Endodermal cell (in vitro differentiated cells): ENCODE measurements at regions not wholly inside any gene's neighbourhood (a gene's known extent, or its start where the extent isn't known, plus 50 kb on each side); places are given as distances from the start of the nearest gene placed in this dataset.
"Not testable (repeated sequence)": the region's sequence is repeated elsewhere in the genome, so short reads cannot be mapped to it uniquely, and the experiment has no call there.

Experiments
- DNase-seq: peaks from one replicate; pipeline ENCODE4 v3.0.0-alpha.2; 2017
- H3K27ac ChIP-seq: 2 replicates; pipeline ENCODE4 v1.5.1; 2013; ENCODE audit warnings: mild to moderate bottlenecking, low read depth, low read length, moderate library complexity
- H3K27me3 ChIP-seq: 2 replicates; pipeline ENCODE4 v1.6.1; 2013; ENCODE audit warnings: mild to moderate bottlenecking, low read length, moderate library complexity; ENCODE audit not compliant: insufficient read depth, control insufficient read depth, poor library complexity, severe bottlenecking
- H3K36me3 ChIP-seq: 2 replicates; pipeline ENCODE4 v1.7.0; 2013; ENCODE audit warnings: mild to moderate bottlenecking, low read length, moderate library complexity; ENCODE audit not compliant: control insufficient read depth, insufficient read depth
- H3K4me1 ChIP-seq: one replicate; pipeline ENCODE4 v1.7.0; 2013; ENCODE audit warnings: low read length; ENCODE audit not compliant: control insufficient read depth, insufficient read depth
- H3K4me3 ChIP-seq: 2 replicates; pipeline ENCODE4 v1.5.1; 2013; ENCODE audit warnings: mild to moderate bottlenecking, low read length, moderate library complexity
- H3K9ac ChIP-seq: 2 replicates; pipeline ENCODE4 v1.6.1; 2013; ENCODE audit warnings: mild to moderate bottlenecking, low read length, moderate library complexity; ENCODE audit not compliant: poor library complexity, severe bottlenecking; ENCODE audit errors: extremely low read depth
- H3K9me3 ChIP-seq: 2 replicates; pipeline ENCODE4 v1.6.1; 2013; ENCODE audit warnings: mild to moderate bottlenecking, low read length, moderate library complexity; ENCODE audit not compliant: control insufficient read depth
- H3K27ac Mint-ChIP-seq: 2 replicates; pipeline ENCODE4 v1.8.0; 2020; ENCODE audit warnings: mixed read lengths
- H3K27me3 Mint-ChIP-seq: 2 replicates; pipeline ENCODE4 v1.8.0; 2021; ENCODE audit warnings: mild to moderate bottlenecking, mixed read lengths; ENCODE audit not compliant: insufficient read depth
- H3K36me3 Mint-ChIP-seq: 2 replicates; pipeline ENCODE4 v1.8.0; 2020; ENCODE audit warnings: low read depth, mixed read lengths
- H3K4me1 Mint-ChIP-seq: 2 replicates; pipeline ENCODE4 v1.8.0; 2020; ENCODE audit warnings: mixed read lengths
- H3K4me3 Mint-ChIP-seq: 2 replicates; pipeline ENCODE4 v1.8.0; 2020; ENCODE audit warnings: mild to moderate bottlenecking, moderate library complexity, mixed read lengths
- H3K9me3 Mint-ChIP-seq: 2 replicates; pipeline ENCODE4 v1.8.0; 2020; ENCODE audit warnings: mild to moderate bottlenecking, mixed read lengths
- WGBS, 2 experiments: methylation state at CpG; one replicate each; pipeline versions ENCODE4 v1.1.5 to v1.1.7; 2013; ENCODE audit warnings: missing lambda C conversion rate in 2 of 2, mixed read lengths in 1 of 2; ENCODE audit not compliant: insufficient coverage in 1 of 2, insufficient read length in 1 of 2; 5-methylcytosine and 5-hydroxymethylcytosine counted together
- TF ChIP-seq, protein P1 (sequence below): fragments of 200-600 bp; sonication (generic); conservative IDR thresholded peaks from 2 replicates; pipeline ENCODE4 v1.5.0; 2021; ENCODE audit warnings: antibody characterized with exemption, mild to moderate bottlenecking

DNA sequence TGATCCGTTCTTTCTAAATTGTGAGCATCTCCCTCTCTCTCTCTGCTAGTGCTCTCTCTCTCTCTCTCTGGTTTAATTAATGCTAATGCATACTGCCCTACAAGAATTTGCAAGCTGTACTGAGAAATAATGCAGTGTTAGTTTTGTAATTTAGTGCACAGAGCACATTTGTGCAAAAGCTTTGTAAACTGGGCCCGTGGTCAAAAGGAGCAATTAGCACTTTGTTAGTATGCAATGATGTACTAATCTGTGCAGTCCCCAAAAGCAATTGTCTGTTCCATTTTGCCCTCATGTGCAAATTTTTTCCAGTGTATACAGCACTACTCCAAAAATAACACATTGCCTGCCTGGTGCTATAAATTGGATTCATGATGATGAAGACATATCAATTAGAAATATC lies 184.6 kb upstream of the CMC1 start:
- H3K4me3 Mint-ChIP-seq, result no peak overlapping the region
- peaks cover 5% of the 10 kb centered on the region for H3K36me3 Mint-ChIP-seq
- TF ChIP-seq, protein P1, sequence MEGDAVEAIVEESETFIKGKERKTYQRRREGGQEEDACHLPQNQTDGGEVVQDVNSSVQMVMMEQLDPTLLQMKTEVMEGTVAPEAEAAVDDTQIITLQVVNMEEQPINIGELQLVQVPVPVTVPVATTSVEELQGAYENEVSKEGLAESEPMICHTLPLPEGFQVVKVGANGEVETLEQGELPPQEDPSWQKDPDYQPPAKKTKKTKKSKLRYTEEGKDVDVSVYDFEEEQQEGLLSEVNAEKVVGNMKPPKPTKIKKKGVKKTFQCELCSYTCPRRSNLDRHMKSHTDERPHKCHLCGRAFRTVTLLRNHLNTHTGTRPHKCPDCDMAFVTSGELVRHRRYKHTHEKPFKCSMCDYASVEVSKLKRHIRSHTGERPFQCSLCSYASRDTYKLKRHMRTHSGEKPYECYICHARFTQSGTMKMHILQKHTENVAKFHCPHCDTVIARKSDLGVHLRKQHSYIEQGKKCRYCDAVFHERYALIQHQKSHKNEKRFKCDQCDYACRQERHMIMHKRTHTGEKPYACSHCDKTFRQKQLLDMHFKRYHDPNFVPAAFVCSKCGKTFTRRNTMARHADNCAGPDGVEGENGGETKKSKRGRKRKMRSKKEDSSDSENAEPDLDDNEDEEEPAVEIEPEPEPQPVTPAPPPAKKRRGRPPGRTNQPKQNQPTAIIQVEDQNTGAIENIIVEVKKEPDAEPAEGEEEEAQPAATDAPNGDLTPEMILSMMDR, result no peak
- Histone ChIP-seq H3K27ac (no peak overlapping the region), H3K36me3 (no peaks in the 10 kb centered on the region), H3K4me1 (no peaks in the 10 kb centered on the region), H3K9ac (no peak overlapping the region), H3K27me3 (no peaks in the 10 kb centered on the region), H3K4me3 (no peak overlapping the region), H3K9me3 (no peaks in the 10 kb centered on the region)
- no peak for DNase-seq
- H3K9me3 Mint-ChIP-seq, result peaks cover 17% of the 10 kb centered on the region
- H3K27me3 Mint-ChIP-seq, result no peaks in the 10 kb centered on the region
- no peak overlapping the region for H3K27ac Mint-ChIP-seq
- WGBS, 2 experiments, result 86 to 91% methylated on average over 2 of the region's 2 CpGs
- peaks cover 13% of the 10 kb centered on the region for H3K4me1 Mint-ChIP-seq

DNA sequence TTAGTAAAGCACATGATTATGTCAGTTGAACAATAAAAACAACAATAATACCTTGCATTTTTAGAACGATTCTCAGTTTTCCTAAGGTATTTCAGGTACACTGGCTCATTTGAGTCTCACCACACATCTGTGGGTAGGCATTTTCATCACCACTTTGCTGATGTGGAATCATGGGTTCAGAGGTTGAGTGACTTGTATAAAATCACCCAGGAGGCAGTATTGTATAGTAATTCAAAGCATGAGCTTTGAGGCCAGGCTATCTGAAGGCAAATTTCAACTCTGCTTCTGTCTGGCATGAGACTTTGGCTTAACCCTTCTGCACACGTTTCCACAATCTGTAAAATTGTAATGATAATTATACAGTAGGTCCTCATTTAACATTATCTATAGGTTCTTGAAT lies 183.9 kb upstream of the CMC1 start:
- no peak overlapping the region for H3K4me3 ChIP-seq
- Mint-ChIP-seq H3K4me1 (peaks cover 13% of the 10 kb centered on the region), H3K4me3 (peak overlapping the region; percentile 80), H3K9me3 (peaks cover 20% of the 10 kb centered on the region), H3K36me3 (peaks cover 5% of the 10 kb centered on the region), H3K27me3 (no peaks in the 10 kb centered on the region), H3K27ac (no peak overlapping the region)
- no peaks in the 10 kb centered on the region for H3K27me3 ChIP-seq
- H3K4me1 ChIP-seq, result no peaks in the 10 kb centered on the region
- 80 to 100% methylated on average over 1 to 2 of the region's 2 CpGs for WGBS, 2 experiments
- H3K36me3 ChIP-seq, result no peaks in the 10 kb centered on the region
- no peak overlapping the region for H3K27ac ChIP-seq
- H3K9ac ChIP-seq, result no peak overlapping the region
- TF ChIP-seq, protein P1, result no peak
- H3K9me3 ChIP-seq, result no peaks in the 10 kb centered on the region
- no peak for DNase-seq

DNA sequence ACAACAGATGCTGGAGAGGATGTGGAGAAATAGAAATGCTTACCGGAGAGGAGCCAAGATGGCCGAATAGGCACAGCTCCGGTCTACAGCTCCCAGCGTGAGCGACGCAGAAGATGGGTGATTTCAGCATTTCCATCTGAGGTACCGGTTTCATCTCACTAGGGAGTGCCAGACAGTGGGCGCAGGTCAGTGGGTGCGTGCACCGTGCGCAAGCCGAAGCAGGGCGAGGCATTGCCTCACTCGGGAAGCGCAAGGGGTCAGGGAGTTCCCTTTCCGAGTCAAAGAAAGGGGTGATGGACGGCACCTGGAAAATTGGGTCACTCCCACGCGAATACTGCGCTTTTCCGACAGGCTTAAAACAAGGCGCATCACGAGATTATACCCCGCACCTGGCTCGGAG lies 182.2 kb upstream of the CMC1 start:
- not testable (repeated sequence) for H3K27me3 ChIP-seq, H3K36me3 Mint-ChIP-seq, H3K4me3 ChIP-seq, H3K27ac ChIP-seq, H3K36me3 ChIP-seq, H3K9ac ChIP-seq, H3K9me3 ChIP-seq, H3K27me3 Mint-ChIP-seq, H3K4me1 ChIP-seq, DNase-seq
- WGBS, 2 experiments, result 83 to 84% methylated on average over 1 to 25 of the region's 25 CpGs
- Mint-ChIP-seq H3K27ac (peak overlapping the region; percentile 98), H3K4me3 (peak overlapping the region; percentile 80), H3K4me1 (peaks cover 13% of the 10 kb centered on the region), H3K9me3 (peaks cover 20% of the 10 kb centered on the region)

DNA sequence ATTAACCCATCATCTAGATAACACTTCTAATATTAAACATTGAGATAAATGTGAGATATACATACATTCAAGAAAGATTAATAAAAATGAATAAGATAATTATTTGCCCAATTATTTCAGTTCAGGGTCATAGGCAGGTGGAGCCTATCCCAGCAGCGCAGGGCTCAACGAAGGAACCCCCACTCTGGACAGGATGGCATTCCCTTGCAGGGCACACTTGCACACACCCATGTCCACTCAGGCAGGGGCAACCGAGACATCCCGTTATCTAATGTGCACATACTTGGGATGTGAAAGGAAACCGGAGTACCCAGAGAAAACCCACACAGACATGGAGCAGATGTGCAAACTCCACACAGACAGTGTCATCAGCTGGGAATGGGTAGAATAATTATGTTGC lies 175.4 kb upstream of the CMC1 start:
- Mint-ChIP-seq H3K36me3 (no peaks in the 10 kb centered on the region), H3K27ac (no peak overlapping the region), H3K9me3 (peaks cover 21% of the 10 kb centered on the region), H3K4me3 (no peak overlapping the region), H3K27me3 (no peaks in the 10 kb centered on the region), H3K4me1 (no peaks in the 10 kb centered on the region)
- 98 to 100% methylated on average over 4 to 5 of the region's 5 CpGs for WGBS, 2 experiments
- H3K36me3 ChIP-seq, result no peaks in the 10 kb centered on the region
- no peak overlapping the region for H3K4me3 ChIP-seq
- H3K27ac ChIP-seq, result no peak overlapping the region
- H3K9me3 ChIP-seq, result no peaks in the 10 kb centered on the region
- H3K4me1 ChIP-seq, result no peaks in the 10 kb centered on the region
- TF ChIP-seq, protein P1, result no peak
- H3K9ac ChIP-seq, result no peak overlapping the region
- no peaks in the 10 kb centered on the region for H3K27me3 ChIP-seq
- no peak for DNase-seq
